MCF 10A (cell line): ENCODE measurements at regions not wholly inside any gene's neighbourhood (a gene's known extent, or its start where the extent isn't known, plus 50 kb on each side); places are given as distances from the start of the nearest gene placed in this dataset.

Source experiments
- BruUV-seq: library from RNA; stranded (reverse); fragments of 400-500 nt; replicated peaks from 2 replicates; lab custom pipeline; 2021; lab: Mats Ljungman, UMichigan
- CTCF ChIA-PET: fragments of 300-600 bp; sonication (Branson Sonifier 250); formaldehyde crosslinking; extraction: SDS; loops from one replicate; lab custom pipeline; 2021; ENCODE audit warnings: antibody characterized with exemption, inconsistent platforms; lab: Yijun Ruan, JAX
- POLR2A ChIA-PET: fragments of 300-600, 350-650 bp; sonication (Branson Sonifier 250); formaldehyde crosslinking; extraction: SDS; loops from one replicate; lab custom pipeline; 2020; ENCODE audit warnings: antibody characterized with exemption, inconsistent platforms; lab: Yijun Ruan, JAX
- DNase-seq: peaks from one replicate; pipeline ENCODE4 v3.0.0-alpha.2; 2018; ENCODE audit not compliant: unreplicated experiment
- H3K27ac Mint-ChIP-seq: one replicate; pipeline ENCODE4 v1.8.0; 2022; ENCODE audit warnings: mild to moderate bottlenecking, low read depth, mixed read lengths; ENCODE audit not compliant: unreplicated experiment
- H3K27me3 Mint-ChIP-seq: one replicate; pipeline ENCODE4 v1.8.0; 2022; ENCODE audit warnings: mixed read lengths; ENCODE audit not compliant: insufficient read depth, unreplicated experiment
- H3K36me3 Mint-ChIP-seq: one replicate; pipeline ENCODE4 v1.8.0; 2022; ENCODE audit warnings: mild to moderate bottlenecking, moderate library complexity, mixed read lengths; ENCODE audit not compliant: insufficient read depth, unreplicated experiment
- H3K4me1 Mint-ChIP-seq: one replicate; pipeline ENCODE4 v1.8.0; 2022; ENCODE audit warnings: mixed read lengths; ENCODE audit not compliant: insufficient read depth, unreplicated experiment
- H3K4me3 Mint-ChIP-seq: one replicate; pipeline ENCODE4 v1.8.0; 2022; ENCODE audit warnings: mild to moderate bottlenecking, moderate library complexity, mixed read lengths; ENCODE audit not compliant: unreplicated experiment
- H3K9me3 Mint-ChIP-seq: one replicate; pipeline ENCODE4 v1.8.0; 2022; ENCODE audit warnings: mixed read lengths; ENCODE audit not compliant: unreplicated experiment
- CTCF ChIP-seq: fragments of 200-600 bp; IDR thresholded peaks from one replicate; pipeline ENCODE4 v1.8.0; 2022; ENCODE audit warnings: antibody characterized with exemption, mild to moderate bottlenecking; ENCODE audit not compliant: unreplicated experiment
- intact Hi-C: fragments of 100-400 bp; cut with micrococcal nuclease; formaldehyde crosslinking; loops from 2 replicates; pipeline ENCODE4 v1.14.1; 2022

DNA sequence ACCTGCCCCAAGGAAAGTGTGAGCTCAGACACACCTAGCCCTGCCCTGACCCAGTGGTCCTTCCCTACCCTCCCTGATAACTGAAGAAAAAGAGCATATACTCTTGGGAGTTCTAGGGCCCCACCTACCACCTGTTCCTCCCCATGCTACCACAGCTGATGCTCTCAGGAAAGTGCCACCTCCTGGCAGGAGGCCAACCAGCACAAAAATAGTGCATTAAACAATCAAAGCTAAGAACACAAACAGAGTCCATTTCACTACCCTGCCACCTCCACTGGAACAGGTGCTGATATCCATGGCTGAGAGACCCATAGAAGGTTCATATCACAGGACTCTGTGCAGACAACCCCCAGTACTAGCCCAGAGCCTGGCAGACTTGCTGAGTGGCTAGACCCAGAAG is 288.6 kb upstream of the PHF14 start:
- no peak for DNase-seq
- ChIA-PET CTCF (interaction anchor here (1.4 kb wide), 1 partner anchor 23 kb away, joined by 3 read pairs; no protein-coding TSS in a partner anchor), POLR2A (interaction anchor here (1.0 kb wide), 1 partner anchor 22 kb away, joined by 3 read pairs; no protein-coding TSS in a partner anchor)
- H3K4me1 Mint-ChIP-seq: no peaks in the 10 kb centered on the region
- H3K27me3 Mint-ChIP-seq: no peaks in the 10 kb centered on the region
- no peak for TF ChIP-seq CTCF
- no peak overlapping the region for H3K4me3 Mint-ChIP-seq
- H3K9me3 Mint-ChIP-seq: peaks cover 17% of the 10 kb centered on the region
- no peak overlapping the region for H3K27ac Mint-ChIP-seq
- no peaks in the 10 kb centered on the region for H3K36me3 Mint-ChIP-seq
- intact Hi-C loops: no loop called here
- no TSS peak for BruUV-seq

DNA sequence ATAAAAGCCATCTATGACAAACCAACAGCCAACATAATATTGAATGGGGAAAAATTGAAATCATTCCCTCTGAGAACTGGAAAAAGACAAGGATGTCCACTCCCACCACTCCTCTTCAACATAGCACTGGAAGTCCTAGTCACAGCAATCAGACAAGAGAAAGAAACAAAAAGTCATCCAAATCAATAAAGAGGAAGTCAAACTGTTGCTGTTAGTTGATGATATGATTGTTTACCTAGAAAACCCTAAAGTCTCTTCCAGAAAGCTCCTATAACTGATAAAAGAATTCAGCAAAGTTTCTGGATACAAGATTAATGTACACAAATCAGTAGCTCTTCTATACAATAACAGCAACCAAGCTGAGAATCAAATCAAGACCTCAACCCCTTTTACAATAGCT is 285.1 kb upstream of the PHF14 start:
- Mint-ChIP-seq H3K27me3 (no peaks in the 10 kb centered on the region), H3K36me3 (no peaks in the 10 kb centered on the region), H3K4me3 (no peak overlapping the region), H3K4me1 (no peaks in the 10 kb centered on the region), H3K9me3 (peaks cover 17% of the 10 kb centered on the region), H3K27ac (no peak overlapping the region)
- intact Hi-C loops: no loop called here
- no peak for DNase-seq
- POLR2A ChIA-PET: interaction anchor here (0.6 kb wide), 1 partner anchor 16 kb away, joined by 3 read pairs; no protein-coding TSS in a partner anchor
- TF ChIP-seq CTCF: no peak
- BruUV-seq: no TSS peak
- CTCF ChIA-PET: no interaction called here

- intact Hi-C loops: no loop called here
- no peaks in the 10 kb centered on the region for H3K36me3 Mint-ChIP-seq
- no peaks in the 10 kb centered on the region for H3K4me1 Mint-ChIP-seq
- H3K4me3 Mint-ChIP-seq: no peak overlapping the region
- no peak for DNase-seq
- no peaks in the 10 kb centered on the region for H3K9me3 Mint-ChIP-seq
- no TSS peak for BruUV-seq
- H3K27ac Mint-ChIP-seq: no peak overlapping the region
- no peaks in the 10 kb centered on the region for H3K27me3 Mint-ChIP-seq
- CTCF ChIA-PET: no interaction called here
- POLR2A ChIA-PET: no interaction called here
- no peak for TF ChIP-seq CTCF
Observed at GRCh38 chr7:10696064-10696463, 277.6 kb upstream of the PHF14 start.

GRCh38 chr7:10703059-10703458 is 270.6 kb upstream of the PHF14 start:
- TF ChIP-seq CTCF: no peak
- H3K27ac Mint-ChIP-seq: no peak overlapping the region
- POLR2A ChIA-PET: no interaction called here
- H3K4me1 Mint-ChIP-seq: no peaks in the 10 kb centered on the region
- no peak for DNase-seq
- intact Hi-C loops: loop anchor here (10.0 kb wide), 1 partner anchor 642 kb away; no protein-coding TSS in a partner anchor
- H3K36me3 Mint-ChIP-seq: no peaks in the 10 kb centered on the region
- CTCF ChIA-PET: interaction anchor here (1.3 kb wide), 1 partner anchor 9 kb away, joined by 4 read pairs; no protein-coding TSS in a partner anchor
- H3K27me3 Mint-ChIP-seq: no peaks in the 10 kb centered on the region
- no TSS peak for BruUV-seq
- no peak overlapping the region for H3K4me3 Mint-ChIP-seq
- no peaks in the 10 kb centered on the region for H3K9me3 Mint-ChIP-seq
